HG03066 (cell line): ENCODE measurements at regions not wholly inside any gene's neighbourhood (a gene's known extent, or its start where the extent isn't known, plus 50 kb on each side); places are given as distances from the start of the nearest gene placed in this dataset.

Experiments used
- ATAC-seq: cut with Tn5 transposase; IDR thresholded peaks from one replicate; pipeline ENCODE4 v1.9.1; 2021; ENCODE audit warnings: low read depth; ENCODE audit not compliant: unreplicated experiment

DNA sequence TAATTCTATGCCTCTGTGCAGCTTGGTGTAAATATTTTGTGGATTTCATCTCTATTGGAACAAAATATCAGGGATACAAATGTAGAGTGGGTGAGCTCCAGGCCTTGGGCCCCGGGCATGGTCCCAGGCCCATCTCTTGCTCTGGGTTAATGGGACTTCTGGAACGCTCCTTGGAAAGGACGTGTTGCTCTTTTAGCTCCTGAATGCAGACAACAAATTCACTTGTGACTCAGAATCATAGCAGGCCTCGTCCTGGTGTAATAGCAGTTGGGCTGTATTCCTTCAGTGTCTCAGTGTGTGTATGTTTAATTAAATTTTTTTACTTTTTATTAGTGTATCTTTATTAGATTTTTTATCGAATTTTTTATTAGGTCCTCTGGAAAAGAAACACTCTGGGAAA, 266.7 kb upstream of the C2CD4B start:
- no peak for ATAC-seq

DNA sequence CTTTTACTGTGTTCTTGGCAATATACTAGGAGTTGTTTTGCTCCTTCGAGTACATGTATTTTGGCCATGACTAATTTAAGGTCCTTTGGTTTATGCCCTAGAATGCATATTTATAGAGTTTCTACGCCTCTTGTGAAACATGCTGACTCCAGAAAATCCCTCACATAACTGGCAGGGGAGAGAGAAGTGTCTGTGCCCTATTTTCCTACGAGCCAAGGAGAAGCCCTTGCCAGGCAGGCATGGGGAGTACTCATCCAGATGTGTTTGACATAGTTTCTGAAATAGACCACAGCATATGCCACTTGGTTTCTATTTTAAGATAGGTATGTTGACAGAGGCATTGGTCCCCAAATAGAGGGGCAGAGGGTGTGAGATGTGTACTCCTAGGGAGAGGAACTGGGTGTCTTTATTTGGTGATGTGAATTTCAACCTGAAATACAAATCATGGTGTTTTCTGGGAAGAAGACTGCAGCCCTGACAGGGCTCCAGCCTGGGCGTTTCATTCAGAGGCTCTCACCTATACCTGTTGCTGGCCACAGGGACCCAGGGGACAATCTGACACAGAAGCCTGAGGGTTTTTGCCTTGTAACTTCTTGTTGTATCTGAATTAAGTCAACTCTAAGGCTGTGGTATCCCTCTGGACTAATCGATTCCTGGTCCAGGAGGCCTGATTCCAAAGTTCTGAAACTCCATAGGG, 267.8 kb upstream of the C2CD4B start:
- no peak for ATAC-seq

DNA sequence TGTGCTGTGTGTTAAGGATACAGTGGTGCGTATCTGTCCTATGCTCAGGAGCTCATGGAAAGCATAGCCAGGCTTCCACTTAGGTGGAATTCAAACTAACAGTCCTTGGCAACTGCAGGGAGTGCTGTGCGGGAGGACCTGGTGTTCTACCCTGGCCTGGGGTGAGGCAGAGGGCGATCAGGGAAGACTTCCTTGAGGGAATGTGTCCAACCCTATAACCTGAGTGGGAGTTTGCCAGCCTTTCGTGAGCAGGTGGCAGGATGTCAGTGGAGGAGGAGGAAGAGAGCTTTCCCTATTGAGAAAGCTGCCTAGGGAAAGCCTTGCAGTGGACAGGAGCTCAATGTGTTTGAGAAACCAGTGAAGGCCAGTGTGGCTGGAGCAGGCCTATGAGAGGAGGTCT, 271.1 kb upstream of the C2CD4B start:
- ATAC-seq, result no peak

DNA sequence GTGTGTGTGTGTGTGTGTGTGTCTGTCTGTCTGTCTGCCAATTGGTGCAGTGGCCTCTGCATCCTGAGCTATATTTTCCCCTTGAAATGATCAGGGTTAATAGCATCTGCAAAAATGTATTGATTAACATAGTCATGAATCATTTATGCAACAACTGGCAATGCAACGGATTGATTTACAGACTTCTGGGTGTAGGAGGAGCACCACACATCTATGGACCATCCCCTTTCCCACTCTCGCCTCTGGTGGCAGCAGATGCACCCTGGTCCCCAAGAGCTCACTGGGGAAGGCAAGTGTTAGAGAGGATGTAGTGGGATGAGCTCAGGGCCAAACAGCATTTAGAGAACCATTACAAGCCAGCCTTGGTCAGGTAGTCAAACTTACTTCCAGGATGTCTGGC, 272.7 kb upstream of the C2CD4B start:
- ATAC-seq, result no peak

DNA sequence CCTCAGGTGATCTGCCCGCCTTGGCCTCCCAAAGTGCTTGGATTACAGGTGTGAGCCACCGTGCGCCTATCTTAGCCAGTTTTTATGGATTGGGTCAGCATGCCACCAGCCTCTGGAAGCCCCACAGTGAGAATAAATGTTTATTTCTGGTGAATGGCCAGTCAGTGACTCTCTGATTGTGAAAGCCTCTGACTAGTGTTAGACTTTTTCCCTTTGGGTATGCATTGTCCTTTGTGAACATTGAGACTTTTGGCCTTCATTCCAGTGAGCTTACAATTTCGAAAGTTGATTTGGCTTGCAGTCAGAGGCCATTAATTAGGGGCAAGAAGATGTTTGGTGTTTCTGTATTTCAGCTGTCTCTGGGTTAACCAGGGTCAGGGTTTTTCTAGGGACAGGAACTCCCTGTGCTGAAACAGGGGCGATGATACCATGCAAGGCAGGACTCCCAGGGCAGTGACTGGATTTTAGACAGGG, 274.5 kb upstream of the C2CD4B start:
- ATAC-seq, result no peak

DNA sequence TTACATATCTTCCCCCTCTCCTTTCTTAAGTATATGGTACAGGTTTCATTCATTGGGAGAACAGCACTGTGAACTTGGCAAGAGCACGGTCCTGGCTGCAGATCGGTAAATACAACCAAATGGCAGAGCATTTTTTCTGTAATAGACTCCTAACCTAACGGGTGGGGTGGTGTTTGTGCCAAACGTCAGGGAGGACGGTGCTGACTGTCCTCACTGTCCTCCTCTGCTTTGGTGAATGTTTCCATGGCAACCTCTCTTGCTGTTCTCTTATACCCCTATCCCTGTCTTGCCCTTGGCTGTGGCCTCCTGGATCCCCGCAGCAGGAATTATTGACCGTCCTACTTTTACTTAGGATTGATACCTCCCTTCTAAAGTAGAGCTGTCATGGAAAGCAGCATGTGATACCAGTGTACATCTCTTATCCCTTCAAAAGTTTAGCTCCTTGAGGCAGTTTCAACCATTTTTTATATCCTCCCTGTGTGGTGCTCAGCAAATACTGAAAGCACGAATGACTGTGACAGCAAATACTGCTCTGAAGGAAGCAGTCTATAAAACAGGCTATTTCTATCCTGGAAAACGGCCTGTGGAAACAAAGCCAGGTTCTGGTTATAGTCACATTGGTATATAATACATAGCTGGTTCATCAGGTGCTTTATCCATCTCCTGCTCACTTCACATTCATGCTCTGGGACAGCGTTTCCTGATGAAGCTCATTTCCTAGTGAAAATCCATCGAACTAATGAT, 275.4 kb upstream of the C2CD4B start:
- no peak for ATAC-seq

DNA sequence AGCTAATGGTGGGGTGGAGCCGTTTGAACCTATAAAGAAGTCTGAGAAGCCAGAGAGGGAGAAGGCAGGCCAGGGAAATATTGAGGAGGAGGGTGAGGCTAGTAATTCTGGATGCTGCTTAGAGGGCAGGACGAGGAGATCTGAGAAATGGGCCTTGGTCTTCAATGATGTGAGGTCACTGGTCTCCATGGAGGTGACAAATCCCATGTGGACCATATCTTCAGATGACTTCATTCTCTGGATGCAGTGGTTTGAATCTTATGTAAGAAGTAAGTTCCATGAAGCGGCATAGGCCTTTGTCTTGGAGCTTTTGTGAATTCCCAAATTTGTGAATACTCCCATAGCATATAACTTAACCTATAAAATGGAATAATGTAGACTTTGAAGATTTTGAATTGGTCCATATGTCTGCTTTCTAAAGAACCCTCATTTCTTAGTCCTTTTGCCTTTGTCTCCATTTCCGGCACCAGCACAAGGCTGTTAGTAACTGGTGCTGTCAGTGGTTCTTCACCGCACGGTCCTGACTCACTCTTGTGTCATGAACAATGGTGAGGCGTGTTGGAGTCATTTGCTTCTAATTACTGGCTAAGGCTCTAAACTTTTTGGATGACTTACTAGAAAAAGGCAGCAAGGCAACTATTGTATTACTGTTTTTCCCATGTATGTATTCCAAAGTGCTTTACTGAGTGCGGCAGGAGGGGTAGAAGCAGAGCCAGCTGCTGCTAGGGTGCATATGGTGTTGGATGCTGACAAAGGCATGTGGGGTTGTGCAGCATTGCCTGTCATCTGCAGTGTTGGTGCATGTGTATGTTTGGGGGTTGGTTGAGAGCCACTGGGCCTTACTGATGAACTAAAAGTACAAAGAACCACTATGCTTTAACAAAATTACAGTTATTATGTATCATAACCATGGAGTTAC, 279.3 kb upstream of the C2CD4B start:
- no peak for ATAC-seq

DNA sequence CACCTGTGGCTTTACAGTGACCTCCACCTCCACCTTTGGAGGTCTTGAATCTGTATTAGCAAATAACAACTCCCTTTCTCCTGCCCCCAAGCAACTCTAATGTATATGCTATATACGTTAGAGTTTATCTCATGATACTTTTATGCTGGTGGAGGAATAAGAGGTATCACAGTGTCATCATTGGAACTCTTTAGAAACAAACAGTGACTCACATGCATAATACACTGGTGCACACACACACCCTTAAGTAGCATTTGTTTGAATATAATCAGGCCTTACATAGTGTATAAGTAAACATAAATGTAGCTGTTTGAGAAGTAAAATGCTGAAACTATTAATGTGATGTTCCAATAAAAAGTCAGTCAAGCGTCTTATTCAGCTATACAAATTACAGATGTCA, 280.2 kb upstream of the C2CD4B start:
- ATAC-seq, result no peak

DNA sequence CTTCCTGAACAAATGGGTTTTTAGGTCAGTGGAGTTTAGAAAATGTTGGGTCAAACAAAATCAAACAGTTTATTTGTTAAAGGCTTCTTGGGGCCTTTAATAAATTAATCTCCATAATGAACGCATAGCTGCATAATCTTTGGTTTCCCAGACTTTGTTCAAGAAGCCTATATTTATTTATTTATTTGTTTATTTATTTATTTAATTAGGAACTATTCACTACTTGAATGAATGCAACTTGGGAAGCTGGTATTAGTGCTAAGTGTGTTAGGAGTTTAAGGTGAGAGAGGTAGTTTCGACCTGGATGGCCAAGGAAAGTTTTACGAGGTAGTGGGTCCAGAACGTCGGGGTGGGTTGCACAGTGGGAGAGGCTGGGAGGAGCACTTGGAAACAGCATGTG, 281.9 kb upstream of the C2CD4B start:
- ATAC-seq, result no peak

DNA sequence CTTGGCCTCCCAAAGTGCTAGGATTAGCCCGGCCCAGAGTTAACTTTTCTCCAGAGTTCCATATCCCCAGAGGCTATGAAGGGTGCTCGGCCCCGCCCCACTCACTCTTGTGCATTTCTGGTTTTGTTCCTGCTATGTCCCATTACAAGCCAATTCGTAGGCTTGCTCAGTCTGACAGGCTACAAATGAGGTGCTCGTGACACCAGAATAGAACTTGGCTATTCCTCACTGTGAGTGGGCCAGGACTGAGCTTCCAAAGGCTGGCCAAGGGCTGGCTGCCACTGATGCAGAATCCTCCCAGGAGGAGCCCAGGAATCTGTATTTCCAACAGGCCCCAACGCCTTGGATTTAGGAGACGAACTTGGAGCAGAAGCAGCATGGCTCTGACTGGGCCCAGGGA, 282.7 kb upstream of the C2CD4B start:
- no peak for ATAC-seq

DNA sequence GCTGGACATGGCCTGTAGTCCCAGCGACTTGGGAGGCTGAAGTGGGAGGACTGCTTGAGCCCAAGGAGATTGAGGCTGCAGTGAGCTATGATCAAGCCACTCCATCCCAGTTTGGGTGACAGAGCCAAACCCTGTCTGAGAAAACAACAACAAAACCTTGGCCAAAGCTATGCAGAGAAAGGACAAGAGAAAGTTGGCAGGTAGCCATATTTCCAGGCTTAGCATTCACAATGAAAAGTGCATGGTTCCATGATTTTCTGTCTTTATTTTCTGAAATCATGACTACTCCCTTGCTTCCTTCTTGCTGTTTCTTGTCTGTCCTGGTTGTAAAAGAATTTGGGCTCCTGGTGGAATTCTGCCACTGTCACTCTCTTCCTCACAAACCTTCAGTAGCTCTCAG, 284.6 kb upstream of the C2CD4B start:
- no peak for ATAC-seq

DNA sequence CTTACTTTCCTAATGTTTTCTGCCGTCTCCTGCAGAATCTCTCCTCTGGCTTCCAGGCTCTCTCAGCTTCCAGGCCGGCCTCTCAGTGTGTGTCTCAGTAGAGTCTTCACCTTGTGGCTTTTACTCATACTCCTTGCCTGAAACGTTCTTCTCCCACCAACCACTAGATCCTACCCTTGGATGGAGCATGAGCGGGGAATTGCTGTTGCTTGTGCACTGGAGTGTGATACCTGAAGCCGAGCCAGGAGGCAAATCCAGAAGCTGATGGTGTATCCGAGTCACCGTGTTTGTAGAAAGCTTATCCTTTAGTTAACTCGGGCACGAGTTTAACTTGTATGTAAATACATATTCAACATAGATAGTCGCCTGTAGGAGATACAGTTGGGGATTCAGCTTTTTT, 285.0 kb upstream of the C2CD4B start:
- ATAC-seq, result no peak

DNA sequence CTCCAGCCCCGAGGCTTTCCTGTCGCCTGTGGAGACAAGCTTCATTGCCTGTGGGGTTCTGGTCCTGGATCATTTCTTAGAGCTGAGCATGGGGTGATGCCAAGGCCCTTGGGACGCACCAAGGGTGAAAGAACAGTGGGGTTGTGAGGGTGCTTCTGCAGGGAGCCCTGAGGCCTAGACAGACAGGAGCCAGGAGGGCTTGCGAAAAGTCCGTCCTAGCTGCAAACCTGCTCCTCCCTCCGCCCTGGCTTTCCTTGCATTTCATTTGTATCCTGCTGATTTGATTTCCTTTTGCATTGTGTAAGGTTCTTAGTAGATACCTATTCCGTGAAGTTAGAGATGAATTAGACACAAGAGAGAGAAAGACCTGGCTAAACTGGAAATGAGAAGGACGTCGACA, 286.9 kb upstream of the C2CD4B start:
- no peak for ATAC-seq

DNA sequence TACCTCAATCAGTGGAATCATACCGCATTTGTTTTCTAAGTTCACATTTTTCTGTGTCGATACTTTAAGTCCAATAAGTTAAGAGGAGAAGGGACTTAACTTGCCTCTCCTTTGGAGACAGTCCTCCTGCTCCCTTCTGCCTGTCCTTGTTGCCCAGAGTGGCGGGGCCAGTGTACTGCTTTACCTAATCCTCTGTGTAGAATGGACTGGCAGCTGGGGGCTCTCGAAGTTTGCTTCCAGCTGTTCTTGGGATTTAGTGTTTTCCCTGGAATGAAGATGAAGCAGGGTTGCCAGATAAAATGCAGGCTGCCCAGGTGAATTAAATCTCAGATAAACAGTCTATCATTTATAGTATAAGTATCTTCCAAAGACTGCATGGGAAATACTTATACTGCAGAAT, 287.6 kb upstream of the C2CD4B start:
- no peak for ATAC-seq

DNA sequence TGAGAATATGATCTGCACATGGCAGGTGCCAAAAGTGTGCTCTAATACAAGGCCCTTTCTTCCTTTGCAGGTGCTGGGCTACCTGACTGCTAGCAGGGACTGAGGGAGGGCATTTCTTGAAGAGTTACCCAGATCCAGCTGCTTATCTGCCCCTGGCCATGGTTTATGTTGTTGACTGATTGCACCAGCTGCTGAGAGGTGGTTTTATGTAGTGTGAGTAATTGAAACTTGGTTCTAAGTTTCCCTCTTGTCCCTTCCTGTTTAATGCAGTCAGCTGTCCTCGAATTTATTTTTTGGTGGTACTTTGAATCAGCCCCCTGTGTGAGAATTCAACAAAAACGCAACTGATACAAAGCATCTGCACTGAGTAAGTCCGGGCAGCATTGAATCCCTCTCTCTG, 288.3 kb upstream of the C2CD4B start:
- ATAC-seq, result no peak

DNA sequence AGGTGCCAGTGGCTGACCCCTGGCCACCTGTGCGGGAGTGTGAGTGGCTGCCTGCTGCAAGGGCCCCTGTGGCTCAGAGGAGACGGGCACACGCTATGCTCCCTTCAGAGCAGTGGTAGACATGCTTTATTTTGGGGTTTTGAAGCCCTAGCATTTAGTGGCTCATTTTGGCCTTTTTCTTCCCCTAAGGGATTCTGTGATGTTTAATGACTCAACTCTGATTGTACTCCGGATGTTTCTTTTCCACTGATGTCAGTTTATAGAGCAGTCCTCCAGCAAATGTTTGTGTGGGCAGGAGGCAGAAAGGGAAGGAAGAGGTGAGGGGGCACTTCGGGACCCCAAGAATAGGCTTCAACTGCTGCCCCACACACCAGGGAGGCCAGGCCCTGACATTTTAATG, 288.9 kb upstream of the C2CD4B start:
- ATAC-seq, result no peak

DNA sequence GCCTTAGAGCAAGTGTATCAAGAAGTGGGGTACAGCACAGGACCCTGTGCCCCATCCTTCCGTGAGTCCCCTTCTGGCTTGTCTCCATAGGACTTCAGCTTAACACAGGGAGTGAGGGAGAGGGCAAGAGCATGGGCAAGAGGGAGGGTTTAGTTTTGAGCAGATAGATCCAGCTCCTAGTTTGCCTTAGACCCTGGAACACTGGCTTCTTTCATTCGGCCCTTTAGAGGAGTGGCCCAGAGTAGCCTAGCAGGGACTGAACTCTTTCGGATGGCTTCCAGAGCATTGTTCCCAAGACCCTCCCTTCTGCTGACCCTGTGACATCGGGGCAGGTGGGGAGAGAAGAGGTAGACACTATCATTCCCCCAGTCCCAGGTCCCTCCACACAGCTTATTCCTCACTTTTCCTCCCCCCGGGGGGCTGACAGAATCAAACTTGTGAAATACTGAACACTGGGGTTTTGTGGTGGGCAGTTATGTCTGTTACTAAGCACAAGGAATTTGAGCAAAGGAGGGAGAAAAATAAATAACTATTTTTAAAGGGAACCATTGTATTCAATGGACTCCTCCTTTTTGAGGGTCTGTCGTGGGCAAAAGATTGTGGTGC, 289.6 kb upstream of the C2CD4B start:
- ATAC-seq, result no peak

DNA sequence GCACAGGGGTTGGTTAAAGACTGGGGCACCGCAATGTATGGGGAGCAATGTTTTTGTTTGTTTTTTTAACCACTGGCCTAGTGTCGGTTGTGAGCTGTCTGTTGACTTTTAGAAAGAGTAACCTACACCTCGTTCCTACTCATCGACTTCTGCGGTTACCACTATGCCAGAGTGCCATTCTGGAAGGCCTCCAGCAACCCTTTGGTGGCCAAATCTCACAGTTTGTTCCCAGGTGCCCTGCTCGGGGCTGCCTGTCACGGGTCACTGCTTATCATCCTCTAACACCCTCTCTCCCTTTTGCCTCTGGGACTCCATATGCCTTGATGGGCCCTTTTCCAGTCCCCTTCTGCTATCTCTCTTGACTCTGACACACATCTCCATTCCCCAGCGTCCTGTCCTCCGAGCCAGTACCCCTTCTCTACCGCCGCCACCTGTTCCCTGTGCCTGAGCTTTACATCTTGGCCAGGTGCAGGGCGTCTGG, 290.4 kb upstream of the C2CD4B start:
- no peak for ATAC-seq

DNA sequence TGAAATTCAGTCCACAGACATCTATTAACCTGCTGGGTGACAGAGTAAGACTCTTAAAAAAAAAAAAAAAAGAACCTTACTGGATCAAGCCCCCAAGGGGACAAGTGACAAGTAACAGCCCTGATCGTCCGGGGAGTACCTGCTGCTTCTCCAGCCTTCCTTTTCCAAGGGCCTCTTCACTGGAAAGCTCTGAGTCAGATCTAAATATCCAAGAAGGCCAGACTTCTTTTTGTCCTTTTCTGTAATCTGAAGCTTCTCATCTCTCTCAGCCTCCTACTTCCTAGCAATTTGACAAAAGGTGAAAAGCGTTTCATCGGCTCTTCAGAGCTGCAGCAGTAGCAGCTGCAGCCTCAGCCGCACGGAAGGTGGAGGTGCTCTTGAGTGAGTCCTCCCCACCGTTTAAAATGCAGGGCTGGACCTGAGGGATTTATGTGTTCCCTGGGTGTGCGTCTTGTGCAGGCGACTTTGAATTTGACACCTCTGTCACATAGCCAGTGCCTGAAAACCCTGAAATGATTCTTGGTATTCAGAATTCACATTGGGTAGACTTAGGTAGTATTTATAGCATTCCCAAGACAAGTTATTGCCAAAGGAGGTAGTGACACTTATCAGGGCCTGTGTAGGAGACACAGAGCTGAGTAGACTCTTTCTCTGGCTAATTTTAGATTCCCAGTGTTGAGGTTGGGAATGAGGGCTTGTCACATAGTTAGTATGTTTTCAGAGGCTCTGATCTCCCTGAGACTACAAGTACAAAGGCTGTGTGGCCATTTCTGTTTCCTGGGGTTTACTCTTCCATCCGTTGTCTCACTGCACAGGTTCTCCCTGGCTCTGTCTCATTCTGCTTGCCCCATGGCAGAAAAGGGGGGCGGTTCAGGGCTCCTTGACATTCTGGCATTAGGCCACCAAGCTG, 291.2 kb upstream of the C2CD4B start:
- no peak for ATAC-seq

DNA sequence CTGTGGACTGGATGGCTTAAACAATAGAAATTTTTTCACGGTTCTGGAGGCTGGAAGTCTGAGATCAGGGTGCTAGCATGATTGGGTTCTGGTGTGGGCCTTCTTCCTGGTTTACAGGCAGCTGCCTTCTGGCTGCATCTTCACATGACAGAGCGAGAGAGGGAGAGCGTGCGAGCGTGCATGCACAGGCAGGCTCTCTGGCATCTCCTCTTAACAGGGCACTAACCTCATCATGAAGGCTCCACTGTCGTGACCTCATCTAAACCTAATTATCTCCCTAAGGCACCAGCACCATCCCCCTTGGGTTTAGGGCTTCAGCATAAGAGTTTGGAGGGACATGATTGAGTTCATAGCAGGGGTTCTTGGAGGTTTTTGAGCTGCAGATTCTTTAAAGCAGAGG, 292.0 kb upstream of the C2CD4B start:
- no peak for ATAC-seq
